Type B pancreatic cell (in vitro differentiated cells): ENCODE measurements at regions not wholly inside any gene's neighbourhood (a gene's known extent, or its start where the extent isn't known, plus 50 kb on each side); places are given as distances from the start of the nearest gene placed in this dataset.

Experiments
- DNase-seq: peaks from one replicate; pipeline ENCODE4 v3.0.0; 2021; ENCODE audit warnings: mixed read lengths; ENCODE audit not compliant: unreplicated experiment; ENCODE audit errors: extremely low spot score
- H3K27ac Mint-ChIP-seq: 2 replicates; pipeline ENCODE4 v1.8.0; 2021; ENCODE audit warnings: mild to moderate bottlenecking, mixed read lengths
- H3K27me3 Mint-ChIP-seq: 2 replicates; pipeline ENCODE4 v1.8.0; 2021; ENCODE audit warnings: mixed read lengths
- H3K36me3 Mint-ChIP-seq: 2 replicates; pipeline ENCODE4 v1.8.0; 2021; ENCODE audit warnings: mixed read lengths
- H3K4me1 Mint-ChIP-seq: one replicate; pipeline ENCODE4 v1.8.0; 2021; ENCODE audit warnings: mixed read lengths; ENCODE audit not compliant: unreplicated experiment
- H3K4me3 Mint-ChIP-seq: 2 replicates; pipeline ENCODE4 v1.8.0; 2021; ENCODE audit warnings: mild to moderate bottlenecking, mixed read lengths
- H3K9me3 Mint-ChIP-seq: 2 replicates; pipeline ENCODE4 v1.8.0; 2021; ENCODE audit warnings: mixed read lengths
- CTCF ChIP-seq: fragments of 200-600 bp; sonication (generic); conservative IDR thresholded peaks from 2 replicates; pipeline ENCODE4 v1.5.0; 2021; ENCODE audit warnings: antibody characterized with exemption, mild to moderate bottlenecking

- TF ChIP-seq CTCF: peak; percentile 37
- H3K27me3 Mint-ChIP-seq: no peaks in the 10 kb centered on the region
- no peak overlapping the region for H3K4me3 Mint-ChIP-seq
These were observed 485.2 kb downstream of the TRIB2 start for GRCh38 chr2:13201924-13202323.

DNA sequence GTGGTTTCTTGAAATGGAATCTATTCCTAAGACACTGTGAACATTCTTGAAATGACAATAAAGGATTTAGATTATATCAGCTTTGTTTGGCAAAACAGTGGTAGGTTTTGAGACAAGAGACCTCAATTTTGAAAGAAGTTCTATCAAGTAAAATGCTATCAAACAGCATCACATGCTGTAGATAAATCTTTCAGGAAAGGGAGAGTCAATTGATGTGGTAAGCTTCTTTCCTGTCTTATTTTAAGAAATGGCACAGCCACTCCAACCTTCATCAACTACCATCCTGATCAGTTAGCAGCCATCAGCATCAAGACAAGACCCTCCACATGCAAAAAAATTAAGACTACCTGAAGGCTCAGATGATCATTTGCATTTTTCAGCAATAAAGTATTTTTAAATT is 495.4 kb downstream of the TRIB2 start:
- Mint-ChIP-seq H3K4me1 (no peaks in the 10 kb centered on the region), H3K9me3 (peaks cover 15% of the 10 kb centered on the region), H3K4me3 (no peak overlapping the region), H3K27ac (no peak overlapping the region), H3K36me3 (no peaks in the 10 kb centered on the region), H3K27me3 (no peaks in the 10 kb centered on the region)
- DNase-seq: no peak
- no peak for TF ChIP-seq CTCF

More at GRCh38 chr2:13201924-13202323, 485.2 kb downstream of the TRIB2 start:
- peaks cover 2% of the 10 kb centered on the region for H3K9me3 Mint-ChIP-seq
- no peak overlapping the region for H3K27ac Mint-ChIP-seq
- no peaks in the 10 kb centered on the region for H3K4me1 Mint-ChIP-seq
- DNase-seq: no peak
- no peaks in the 10 kb centered on the region for H3K36me3 Mint-ChIP-seq

DNA sequence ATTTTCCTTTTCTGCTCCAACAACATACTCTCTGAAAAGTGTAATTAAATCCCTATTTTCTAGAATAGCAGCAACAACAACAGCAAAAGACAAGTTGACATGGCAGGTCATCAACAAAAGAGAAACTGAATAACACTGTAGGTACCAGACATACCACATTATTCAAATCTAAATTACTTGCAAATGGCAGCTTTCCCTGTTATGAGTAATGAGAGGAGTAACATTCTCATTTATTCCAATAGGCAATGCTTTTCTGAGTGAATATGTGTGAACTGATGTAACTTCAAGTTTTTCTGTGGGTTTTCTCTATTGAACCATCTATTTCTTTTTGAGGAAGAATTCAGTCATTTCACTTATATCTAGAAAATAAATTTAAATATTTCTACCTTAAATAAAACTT is 501.5 kb downstream of the TRIB2 start:
- Mint-ChIP-seq H3K27ac (no peak overlapping the region), H3K4me1 (no peaks in the 10 kb centered on the region), H3K27me3 (peaks cover 3% of the 10 kb centered on the region), H3K9me3 (peaks cover 6% of the 10 kb centered on the region), H3K4me3 (no peak overlapping the region), H3K36me3 (no peaks in the 10 kb centered on the region)
- TF ChIP-seq CTCF: no peak
- DNase-seq: no peak

DNA sequence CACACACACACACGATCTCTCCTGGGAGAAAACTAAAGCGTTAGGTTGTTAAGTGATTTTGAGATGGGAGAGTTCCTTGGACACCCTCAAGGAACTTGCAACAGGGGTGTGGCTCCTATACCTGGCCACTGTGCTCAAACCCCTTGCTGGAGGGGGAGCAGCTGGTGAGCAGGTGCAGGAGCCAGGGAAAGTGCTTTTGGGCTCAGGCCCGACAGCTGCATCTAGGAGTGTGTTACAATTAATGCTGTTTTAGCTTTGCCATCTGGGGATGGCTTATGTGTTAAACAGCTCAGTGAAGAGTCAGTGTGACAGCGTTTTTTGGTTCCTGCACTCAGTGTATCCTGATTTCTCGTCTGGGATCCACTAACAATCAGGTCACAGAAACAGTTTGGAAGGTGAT is 510.8 kb downstream of the TRIB2 start:
- TF ChIP-seq CTCF: no peak
- no peak for DNase-seq
- no peaks in the 10 kb centered on the region for H3K36me3 Mint-ChIP-seq
- H3K9me3 Mint-ChIP-seq: no peaks in the 10 kb centered on the region
- H3K4me3 Mint-ChIP-seq: no peak overlapping the region
- peaks cover 6% of the 10 kb centered on the region for H3K27me3 Mint-ChIP-seq
- no peaks in the 10 kb centered on the region for H3K4me1 Mint-ChIP-seq
- H3K27ac Mint-ChIP-seq: no peak overlapping the region

- H3K27ac Mint-ChIP-seq: no peak overlapping the region
- H3K27me3 Mint-ChIP-seq: peaks cover 3% of the 10 kb centered on the region
- no peak for TF ChIP-seq CTCF
- no peaks in the 10 kb centered on the region for H3K36me3 Mint-ChIP-seq
- no peak overlapping the region for H3K4me3 Mint-ChIP-seq
- no peaks in the 10 kb centered on the region for H3K9me3 Mint-ChIP-seq
- H3K4me1 Mint-ChIP-seq: no peaks in the 10 kb centered on the region
- DNase-seq: no peak
These were observed 513.5 kb downstream of the TRIB2 start for GRCh38 chr2:13230221-13230620.

DNA sequence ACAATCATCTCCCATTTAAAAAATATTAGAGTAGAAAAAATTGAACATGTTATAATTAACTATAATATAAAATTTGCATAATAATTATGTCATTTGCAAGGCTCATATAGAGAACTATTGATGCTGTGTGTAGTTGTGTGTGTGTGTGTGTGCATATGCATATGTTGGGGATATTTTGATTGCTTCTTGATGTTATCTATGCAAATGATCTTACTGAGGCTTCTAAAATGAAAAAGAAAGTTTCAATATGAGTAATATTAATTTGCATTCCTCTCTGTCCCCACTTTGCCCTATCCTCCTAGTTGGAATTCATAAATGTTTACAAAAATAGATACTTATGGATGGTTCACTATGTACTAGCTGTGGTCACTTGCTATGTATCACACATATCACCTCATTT is 523.3 kb downstream of the TRIB2 start:
- Mint-ChIP-seq H3K4me1 (no peaks in the 10 kb centered on the region), H3K4me3 (no peak overlapping the region), H3K27ac (no peak overlapping the region), H3K36me3 (no peaks in the 10 kb centered on the region), H3K27me3 (no peaks in the 10 kb centered on the region), H3K9me3 (no peaks in the 10 kb centered on the region)
- no peak for TF ChIP-seq CTCF
- DNase-seq: no peak
